NOMO-1 (cell line): ENCODE measurements at regions not wholly inside any gene's neighbourhood (a gene's known extent, or its start where the extent isn't known, plus 50 kb on each side); places are given as distances from the start of the nearest gene placed in this dataset.
A peak's percentile ranks its signal among the peaks of the same experiment; 100 is the strongest.
"Not testable (repeated sequence)": the region's sequence is repeated elsewhere in the genome, so short reads cannot be mapped to it uniquely, and the experiment has no call there.

Experiments used
- DNase-seq, 2 experiments: peaks; one replicate each; lab custom pipeline; 2025; ENCODE audit not compliant: unreplicated experiment in 2 of 2; lab: John Stamatoyannopoulos, UW

DNA sequence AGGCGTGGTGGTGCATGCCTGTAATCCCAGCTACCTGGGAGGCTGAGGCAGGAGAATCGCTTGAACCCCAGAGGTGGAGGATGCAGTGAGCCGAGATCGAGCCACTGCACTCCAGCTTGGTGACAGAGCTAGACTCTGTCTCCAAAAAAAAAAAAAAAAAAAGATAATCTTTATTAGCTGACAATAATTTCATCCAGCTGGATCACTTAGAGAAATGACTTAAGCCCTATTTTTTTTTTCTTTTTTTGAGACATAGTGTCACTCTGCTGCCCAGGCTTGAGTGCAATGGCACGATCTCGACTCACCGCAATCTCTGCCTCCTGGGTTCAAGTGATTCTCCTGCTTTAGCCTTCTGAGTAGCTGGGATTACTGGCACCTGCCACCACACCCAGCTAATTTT, 51.6 kb upstream of the MAP4K4 start:
- not testable (repeated sequence) for DNase-seq

DNA sequence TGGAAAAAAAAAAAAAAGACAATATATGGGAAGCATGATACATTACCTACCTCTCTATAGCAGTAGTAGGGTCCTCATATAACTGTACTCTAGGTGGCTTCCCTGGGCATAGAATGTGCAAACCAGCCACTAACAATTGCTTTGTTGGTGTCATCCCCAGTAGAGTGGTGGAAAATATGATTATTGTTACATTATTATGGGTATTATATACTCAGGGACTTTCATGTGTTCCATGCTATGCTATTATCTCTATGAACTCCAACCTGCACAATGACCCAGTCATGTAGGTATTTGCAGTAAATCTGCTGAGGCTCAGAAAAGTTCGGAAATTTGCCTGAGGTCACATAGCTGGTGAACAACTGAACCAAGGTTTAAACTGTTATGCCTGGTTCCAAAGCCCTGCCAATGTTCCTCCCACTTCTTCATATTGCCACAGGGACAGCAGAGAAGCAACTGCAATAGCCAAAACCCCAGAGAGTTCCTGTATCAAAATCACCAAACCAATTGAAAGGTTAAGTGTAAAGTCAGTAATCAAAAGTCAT, 52.6 kb upstream of the MAP4K4 start:
- DNase-seq = no peak

- no peak for DNase-seq
Observed at GRCh38 chr2:101643004-101643524, 54.4 kb upstream of the MAP4K4 start.

GRCh38 chr2:101638817-101639605, 58.5 kb upstream of the MAP4K4 start:
- no peak for DNase-seq

GRCh38 chr2:101638181-101638711, 59.3 kb upstream of the MAP4K4 start:
- no peak for DNase-seq

DNA sequence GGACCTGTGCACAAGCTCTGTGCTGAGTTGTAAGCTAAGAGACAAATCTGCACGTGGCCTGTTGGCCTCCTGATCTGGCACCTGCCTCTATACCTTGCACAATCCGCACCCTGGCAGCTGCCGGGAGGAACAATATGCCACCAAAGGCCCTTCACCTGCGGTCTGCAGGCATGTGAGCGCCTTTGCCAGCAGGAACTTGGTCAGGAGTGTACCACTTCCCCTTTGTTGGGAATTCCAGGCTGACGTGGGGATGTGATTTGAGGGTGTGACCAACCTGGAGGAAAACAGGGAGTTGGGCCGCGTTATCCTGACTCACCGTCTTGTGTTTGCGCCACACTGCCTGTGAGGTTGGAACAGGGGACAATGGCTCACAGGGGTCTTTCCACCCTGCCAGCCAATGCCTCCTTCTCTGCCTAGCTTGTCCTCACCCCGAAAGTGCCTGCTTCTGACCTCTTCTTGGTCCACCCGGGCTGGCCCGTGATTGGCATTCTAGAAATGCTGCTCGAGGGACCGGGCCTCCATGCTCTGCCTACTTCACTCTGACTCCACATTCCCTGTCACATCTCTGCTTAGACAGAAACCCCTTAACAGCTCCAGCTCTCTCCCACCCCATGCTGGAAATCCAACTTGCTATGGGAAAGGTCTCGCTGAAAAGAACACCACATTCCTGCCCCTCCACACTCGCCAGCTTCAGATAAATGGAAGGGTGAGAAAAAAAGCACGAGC, 67.1 kb upstream of the MAP4K4 start:
- DNase-seq = no peak

DNA sequence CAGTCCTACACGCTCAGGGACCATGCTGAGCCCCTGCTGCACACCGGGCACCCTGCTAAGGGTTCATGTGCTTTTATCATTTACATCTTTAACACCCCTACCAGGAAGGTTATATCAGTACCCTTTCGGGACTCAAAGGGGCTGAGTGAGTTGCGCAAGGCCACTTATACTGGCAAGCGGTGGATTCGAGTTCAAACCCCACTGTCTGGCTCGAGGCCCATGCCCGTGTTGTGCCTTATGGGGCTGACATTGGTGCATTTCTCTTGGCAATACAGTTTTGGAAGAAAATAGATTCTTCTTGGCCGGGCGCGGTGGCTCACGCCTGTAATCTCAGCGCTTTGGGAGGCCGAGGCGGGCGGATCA, 69.5 kb upstream of the MAP4K4 start:
- DNase-seq = no peak

DNA sequence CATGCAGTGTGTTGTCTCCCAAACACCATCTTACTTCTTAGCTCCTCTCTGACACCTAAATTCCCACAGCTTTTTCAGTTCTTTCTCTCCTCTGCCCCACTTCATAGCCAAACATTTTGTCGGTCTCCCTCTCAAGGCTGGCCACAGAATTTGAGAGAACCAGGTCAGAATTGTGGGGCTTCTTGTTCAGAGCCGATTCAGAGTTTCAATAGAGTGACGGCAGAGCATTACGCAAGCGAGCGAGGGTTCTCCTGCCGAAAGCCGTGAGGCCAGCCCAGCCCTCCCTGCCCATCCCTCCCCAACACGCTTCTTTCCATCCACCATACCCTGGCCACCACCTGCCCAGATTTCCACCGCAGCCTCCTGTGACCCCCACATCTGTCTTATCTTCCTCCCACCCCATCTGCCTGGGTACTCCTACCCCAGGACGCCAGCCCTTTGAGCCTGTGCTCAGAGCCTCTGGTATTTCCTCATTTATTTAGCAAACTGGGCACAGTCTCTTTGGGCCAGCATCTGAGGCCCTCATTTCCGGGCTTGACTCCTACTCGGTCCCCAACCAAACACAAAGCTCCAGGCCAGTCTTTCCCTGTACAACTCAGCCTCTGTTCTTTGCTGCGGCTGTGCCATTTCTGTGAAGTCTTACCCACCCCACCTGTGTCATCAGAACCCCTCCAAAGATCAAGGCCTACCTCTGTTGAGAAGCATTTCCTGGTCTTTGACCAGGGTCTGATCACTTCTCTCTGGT, 70.0 kb upstream of the MAP4K4 start:
- peak; percentile 77 to 82 for DNase-seq

GRCh38 chr2:101625814-101626213, 71.7 kb upstream of the MAP4K4 start:
- not testable (repeated sequence) for DNase-seq

DNA sequence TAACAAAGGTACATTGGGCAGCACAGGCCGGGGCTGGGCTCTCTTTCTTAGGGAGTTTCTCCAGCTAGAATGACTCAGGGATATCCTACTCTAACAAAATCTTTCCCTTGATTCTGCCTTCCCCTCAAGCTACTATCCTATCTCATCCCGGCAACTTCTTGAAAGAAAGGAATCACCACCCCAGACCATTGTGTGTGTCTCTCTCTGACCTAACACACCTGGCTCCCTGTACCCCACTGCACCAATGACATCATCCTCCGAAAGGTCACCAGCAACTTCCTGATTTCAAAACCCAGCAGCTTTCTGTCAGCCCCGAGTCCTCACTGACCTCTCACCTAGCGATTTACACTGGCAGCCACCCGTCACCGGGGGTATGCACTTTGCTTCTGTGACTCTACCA, 72.1 kb upstream of the MAP4K4 start:
- peak; percentile 15 to 33 for DNase-seq

DNA sequence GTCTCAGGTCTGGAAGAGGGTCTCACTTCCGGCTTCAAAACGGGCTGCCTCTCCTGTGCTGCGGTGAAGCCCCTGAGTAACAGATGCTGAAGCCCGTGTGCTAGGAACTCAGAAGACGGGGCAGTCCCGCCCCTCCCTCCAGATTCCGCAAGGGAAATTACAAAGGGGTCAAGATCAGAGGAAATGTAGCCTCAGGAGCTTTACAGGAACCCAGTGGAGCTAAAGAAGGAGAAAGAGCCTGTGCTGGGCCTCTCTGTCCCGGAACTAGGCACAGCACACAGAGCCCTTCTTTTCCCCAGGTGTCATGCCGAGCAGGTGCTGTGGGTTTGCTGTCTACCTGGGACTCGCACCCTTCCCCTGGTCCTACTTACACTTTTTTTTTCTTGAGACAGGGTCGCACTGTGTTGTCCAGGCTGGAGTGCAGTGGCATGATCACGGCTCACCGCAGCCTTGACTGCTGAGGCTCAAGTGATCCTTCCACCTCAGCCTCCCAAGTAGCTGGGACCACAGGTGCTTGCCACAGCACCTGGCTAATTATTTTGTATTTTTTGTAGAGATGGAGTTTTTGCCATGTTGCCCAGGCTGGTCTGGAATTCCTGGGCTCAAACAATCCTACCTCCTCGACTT, 72.7 kb upstream of the MAP4K4 start:
- no peak for DNase-seq

DNA sequence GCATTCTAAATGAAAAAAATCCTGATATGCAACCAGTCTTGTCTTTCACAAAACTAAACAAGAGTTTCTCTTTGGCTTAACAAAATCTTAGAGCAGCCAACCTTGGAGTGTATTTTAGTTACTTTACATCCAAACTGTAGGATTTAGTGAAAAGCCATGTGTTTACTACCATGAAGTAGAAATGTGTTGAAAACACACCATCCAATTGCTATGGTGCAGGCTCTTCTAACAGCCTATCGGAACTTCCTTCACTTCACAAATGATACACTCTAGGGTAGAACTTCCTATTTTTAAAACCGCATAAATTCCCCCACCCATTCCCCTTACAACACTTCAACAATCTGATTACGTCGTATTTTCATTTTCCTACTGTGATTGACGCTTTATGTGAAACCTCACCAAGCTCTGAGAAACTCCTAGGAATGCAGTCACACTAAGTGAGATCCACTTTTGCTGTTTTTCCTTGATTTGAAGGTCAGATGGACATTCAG, 74.4 kb upstream of the MAP4K4 start:
- DNase-seq = peak; percentile 83 to 97

- peak in 1 of 2 experiments; percentile 46 for DNase-seq
Observed at GRCh38 chr2:101622210-101623030, 75.1 kb upstream of the MAP4K4 start.

DNA sequence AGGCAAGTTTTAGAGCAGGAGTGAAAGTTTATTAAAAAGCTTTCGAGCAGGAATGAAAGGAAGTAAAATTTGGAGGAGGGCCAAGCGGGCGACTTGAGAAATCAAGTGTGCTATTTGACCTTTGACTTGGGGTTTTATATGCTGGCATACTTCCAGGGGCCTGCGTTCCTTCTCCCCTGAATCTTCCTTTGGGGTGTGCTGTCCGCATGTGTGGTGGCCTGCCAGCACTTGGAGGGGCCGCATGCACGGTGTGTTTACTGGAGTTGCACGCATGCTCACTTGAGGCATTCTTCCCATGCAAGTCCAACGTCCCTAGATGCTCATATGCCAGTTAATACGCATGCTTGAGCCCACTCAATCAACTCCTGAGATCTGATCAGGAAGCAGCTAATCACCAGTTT, 78.3 kb upstream of the MAP4K4 start:
- DNase-seq = peak; percentile 67 to 76

- DNase-seq = no peak
Observed at GRCh38 chr2:101617796-101618195, 79.7 kb upstream of the MAP4K4 start.

DNA sequence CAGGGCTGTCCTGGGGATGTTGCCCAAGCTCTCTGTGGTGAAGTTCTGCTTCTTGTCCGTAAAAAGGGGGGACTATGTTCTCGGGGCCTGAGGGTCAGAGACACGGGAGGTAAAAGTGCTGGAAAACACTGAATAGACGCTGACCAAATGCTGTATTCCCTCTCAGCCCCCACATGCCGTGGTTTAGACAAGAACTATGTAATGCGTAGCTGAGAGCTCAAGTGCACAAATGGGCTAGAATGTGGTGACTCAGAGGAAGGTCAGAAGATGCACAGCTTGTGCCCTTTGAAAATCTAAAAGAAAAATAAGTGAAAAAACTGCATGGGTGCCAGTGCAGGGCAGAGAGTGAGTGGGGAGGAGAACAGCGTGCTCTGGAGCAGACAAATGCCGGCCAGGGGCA, 80.3 kb upstream of the MAP4K4 start:
- DNase-seq = no peak

DNA sequence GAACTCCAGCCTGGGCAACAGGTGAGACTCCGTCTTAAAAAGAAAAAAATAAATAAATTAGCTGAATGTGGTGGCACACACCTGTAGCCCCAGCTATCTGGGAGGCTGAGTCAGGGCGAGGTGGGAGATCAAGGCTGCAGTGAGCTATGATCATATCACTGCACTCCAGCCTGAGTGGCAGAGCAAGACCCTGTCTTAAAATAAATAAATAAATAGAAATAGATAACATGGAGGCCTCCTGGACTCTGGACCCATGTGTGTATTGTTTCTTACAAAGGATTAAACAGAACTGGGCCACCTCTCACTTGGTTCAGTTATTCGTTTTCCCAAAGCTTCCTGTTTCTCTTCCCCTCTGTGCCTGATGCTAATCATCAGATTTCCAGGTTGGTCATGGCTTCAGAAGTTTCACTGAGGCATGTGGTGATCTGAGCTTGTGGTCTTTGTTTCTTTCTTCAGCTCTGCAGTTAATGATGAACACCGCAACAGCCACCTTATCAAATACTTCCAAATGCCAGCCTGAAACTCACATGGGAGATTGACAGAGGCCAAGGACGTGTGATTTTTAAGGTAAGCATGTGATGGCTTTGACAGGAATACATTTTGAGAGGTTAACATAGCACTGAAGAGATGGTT, 83.3 kb upstream of the MAP4K4 start:
- DNase-seq = no peak

- DNase-seq = no peak
Observed at GRCh38 chr2:101613056-101613704, 84.3 kb upstream of the MAP4K4 start.
